SKM-1 (cell line): ENCODE measurements at regions not wholly inside any gene's neighbourhood (a gene's known extent, or its start where the extent isn't known, plus 50 kb on each side); places are given as distances from the start of the nearest gene placed in this dataset.

Source experiments
- DNase-seq: peaks from one replicate; lab custom pipeline; 2025; ENCODE audit not compliant: unreplicated experiment; lab: John Stamatoyannopoulos, UW

GRCh38 chr1:29470087-29470787 lies 233.9 kb downstream of the PTPRU start:
- no peak for DNase-seq

GRCh38 chr1:29469457-29469856 lies 233.1 kb downstream of the PTPRU start:
- DNase-seq = no peak

- no peak for DNase-seq
Observed at GRCh38 chr1:29467989-29468900, 231.9 kb downstream of the PTPRU start.

GRCh38 chr1:29466258-29466657 lies 229.9 kb downstream of the PTPRU start:
- no peak for DNase-seq

GRCh38 chr1:29465755-29466154 lies 229.4 kb downstream of the PTPRU start:
- DNase-seq = no peak

- no peak for DNase-seq
Observed at GRCh38 chr1:29462096-29462495, 225.8 kb downstream of the PTPRU start.

- no peak for DNase-seq
Observed at GRCh38 chr1:29461115-29461739, 224.9 kb downstream of the PTPRU start.

- DNase-seq = no peak
Observed at GRCh38 chr1:29460694-29461093, 224.4 kb downstream of the PTPRU start.

GRCh38 chr1:29460041-29460610 lies 223.8 kb downstream of the PTPRU start:
- DNase-seq = no peak

GRCh38 chr1:29459620-29459945 lies 223.3 kb downstream of the PTPRU start:
- DNase-seq = no peak

- DNase-seq = no peak
Observed at GRCh38 chr1:29458737-29459619, 222.7 kb downstream of the PTPRU start.

GRCh38 chr1:29457496-29458368 lies 221.4 kb downstream of the PTPRU start:
- no peak for DNase-seq

GRCh38 chr1:29456685-29457435 lies 220.5 kb downstream of the PTPRU start:
- no peak for DNase-seq

- DNase-seq = no peak
Observed at GRCh38 chr1:29455781-29456180, 219.5 kb downstream of the PTPRU start.

- DNase-seq = no peak
Observed at GRCh38 chr1:29454616-29455380, 218.5 kb downstream of the PTPRU start.

GRCh38 chr1:29453502-29454240 lies 217.3 kb downstream of the PTPRU start:
- DNase-seq = peak; percentile 69

- no peak for DNase-seq
Observed at GRCh38 chr1:29452463-29453230, 216.3 kb downstream of the PTPRU start.
